C1 segment of cervical spinal cord (tissue), 14 donors: ENCODE measurements at regions not wholly inside any gene's neighbourhood (a gene's known extent, or its start where the extent isn't known, plus 50 kb on each side); places are given as distances from the start of the nearest gene placed in this dataset.

Source experiments
- DNase-seq, 14 donors: peaks; one replicate each; lab custom pipeline; 2025; lab: John Stamatoyannopoulos, UW

- no peak for DNase-seq
These were observed 124.7 kb upstream of the CPEB4 start for GRCh38 chr5:173763410-173763809.

GRCh38 chr5:173764332-173765028, 123.7 kb upstream of the CPEB4 start:
- peak in 4 of 14 donors; percentile 32 to 81 (median 52) for DNase-seq

GRCh38 chr5:173765029-173765644, 123.0 kb upstream of the CPEB4 start:
- no peak for DNase-seq

GRCh38 chr5:173765661-173766060, 122.5 kb upstream of the CPEB4 start:
- no peak for DNase-seq

GRCh38 chr5:173767574-173768266, 120.4 kb upstream of the CPEB4 start:
- peak in 5 of 14 donors; percentile 27 to 95 (median 34) for DNase-seq

- no peak for DNase-seq
These were observed 119.8 kb upstream of the CPEB4 start for GRCh38 chr5:173768267-173768806.

GRCh38 chr5:173768891-173769290, 119.3 kb upstream of the CPEB4 start:
- no peak for DNase-seq

- DNase-seq: no peak
These were observed 117.5 kb upstream of the CPEB4 start for GRCh38 chr5:173770637-173771036.

GRCh38 chr5:173771121-173771724, 116.9 kb upstream of the CPEB4 start:
- DNase-seq: peak in 1 of 14 donors; percentile 32

- no peak for DNase-seq
These were observed 116.3 kb upstream of the CPEB4 start for GRCh38 chr5:173771725-173772383.

GRCh38 chr5:173772384-173773059, 115.6 kb upstream of the CPEB4 start:
- peak in 2 of 14 donors; percentile 8 to 92 for DNase-seq

- peak in 8 of 14 donors; percentile 21 to 72 (median 62) for DNase-seq
These were observed 113.8 kb upstream of the CPEB4 start for GRCh38 chr5:173774271-173774761.

GRCh38 chr5:173775261-173776197, 112.6 kb upstream of the CPEB4 start:
- DNase-seq: peak in 1 of 14 donors; percentile 61

GRCh38 chr5:173777149-173777548, 111.0 kb upstream of the CPEB4 start:
- no peak for DNase-seq

- no peak for DNase-seq
These were observed 110.5 kb upstream of the CPEB4 start for GRCh38 chr5:173777674-173778073.

GRCh38 chr5:173778152-173778782, 109.9 kb upstream of the CPEB4 start:
- no peak for DNase-seq

- DNase-seq: no peak
These were observed 109.3 kb upstream of the CPEB4 start for GRCh38 chr5:173778784-173779304.
